HG03439 (cell line): ENCODE measurements at regions not wholly inside any gene's neighbourhood (a gene's known extent, or its start where the extent isn't known, plus 50 kb on each side); places are given as distances from the start of the nearest gene placed in this dataset.
"Not testable (repeated sequence)": the region's sequence is repeated elsewhere in the genome, so short reads cannot be mapped to it uniquely, and the experiment has no call there.

ENCODE experiments used
- ATAC-seq: cut with Tn5 transposase; IDR thresholded peaks from one replicate; pipeline ENCODE4 v1.9.1; 2021; ENCODE audit warnings: mild to moderate bottlenecking, moderate library complexity; ENCODE audit not compliant: unreplicated experiment

DNA sequence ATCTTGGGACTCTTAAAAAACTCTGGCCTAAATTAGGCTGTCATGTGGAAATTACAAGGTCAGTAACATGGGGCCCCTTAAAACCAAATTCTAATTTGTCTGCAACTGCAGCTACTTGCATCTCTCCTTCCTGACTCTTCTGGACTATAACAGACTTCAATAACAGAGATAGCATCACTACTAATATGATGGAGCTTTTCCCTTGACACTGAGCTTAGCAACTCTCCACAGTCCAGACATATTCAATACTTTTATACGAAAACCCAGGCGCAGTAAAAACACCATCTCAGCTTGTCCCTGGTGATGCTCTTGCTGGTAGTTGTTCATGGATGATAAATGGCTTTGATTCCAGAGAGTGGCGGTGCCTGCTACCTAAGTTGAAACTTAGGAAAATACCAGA lies 850.4 kb downstream of the STIM2 start:
- ATAC-seq = no peak

DNA sequence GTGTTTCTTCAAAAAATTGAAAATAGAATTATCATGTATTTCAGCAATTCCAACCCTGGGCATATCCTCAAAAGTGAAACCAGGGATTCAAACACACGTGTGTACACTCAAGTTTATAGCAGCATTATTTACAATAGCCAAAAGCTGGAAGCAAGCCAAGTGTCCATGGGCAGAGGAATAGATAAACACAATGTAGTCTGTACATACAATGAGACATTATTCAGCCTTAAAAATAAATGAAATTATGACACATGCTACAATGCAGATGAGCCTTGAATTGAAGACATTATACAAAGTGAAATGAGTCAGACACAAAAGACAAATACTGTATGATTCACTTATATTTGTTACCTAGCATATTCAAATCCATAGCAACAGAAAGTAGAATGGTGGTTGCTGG lies 853.4 kb downstream of the STIM2 start:
- no peak for ATAC-seq

DNA sequence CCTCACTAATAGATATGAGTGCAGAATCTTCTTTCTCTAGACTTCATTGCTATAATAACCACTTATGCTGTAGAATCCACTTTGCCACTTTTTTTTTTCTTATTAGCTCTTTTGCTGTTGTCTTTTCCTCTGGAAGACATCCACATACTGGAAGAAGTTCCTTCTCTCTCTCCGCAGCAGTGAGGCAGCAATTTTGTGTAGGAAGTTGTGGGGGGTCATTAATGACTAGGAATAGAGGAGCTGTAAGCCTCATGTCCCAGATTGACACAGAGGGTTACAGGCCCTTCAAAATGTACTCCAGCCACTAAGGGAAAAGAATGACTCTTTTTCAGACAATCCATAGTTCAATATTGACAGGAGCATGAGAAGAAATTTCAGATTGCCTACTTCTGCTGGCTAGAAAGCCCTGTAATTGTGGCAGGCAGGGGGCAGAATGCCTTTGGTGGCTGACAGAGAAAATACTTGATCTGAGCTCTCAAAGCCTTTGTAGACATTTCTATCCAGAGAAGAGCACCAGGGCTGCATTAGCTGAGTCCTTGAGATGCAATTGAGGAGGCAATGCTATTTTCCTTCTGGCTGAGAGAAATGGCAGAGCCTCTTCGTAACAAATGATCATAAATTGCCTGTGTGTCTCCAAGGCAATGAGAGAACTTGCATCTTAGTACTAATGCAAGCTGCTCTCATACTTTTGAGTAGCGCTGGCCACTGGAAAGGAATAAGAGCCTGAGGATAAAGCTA lies 856.2 kb downstream of the STIM2 start:
- no peak for ATAC-seq

DNA sequence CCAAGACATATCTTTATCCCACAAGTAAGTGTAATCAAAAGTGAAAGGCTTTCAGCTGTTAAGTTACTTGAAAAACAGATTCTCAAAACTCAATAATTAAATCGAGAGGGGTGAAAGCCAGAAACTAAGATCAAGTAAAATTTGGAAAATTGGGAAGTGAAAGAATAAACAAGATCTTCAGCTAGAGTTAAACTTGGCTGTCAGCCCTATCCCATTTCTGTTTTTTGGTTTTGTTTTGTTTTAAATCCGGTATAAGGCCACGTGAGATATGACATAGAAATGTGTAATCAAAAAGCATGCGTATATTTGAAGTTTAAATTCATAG lies 856.8 kb downstream of the STIM2 start:
- no peak for ATAC-seq

DNA sequence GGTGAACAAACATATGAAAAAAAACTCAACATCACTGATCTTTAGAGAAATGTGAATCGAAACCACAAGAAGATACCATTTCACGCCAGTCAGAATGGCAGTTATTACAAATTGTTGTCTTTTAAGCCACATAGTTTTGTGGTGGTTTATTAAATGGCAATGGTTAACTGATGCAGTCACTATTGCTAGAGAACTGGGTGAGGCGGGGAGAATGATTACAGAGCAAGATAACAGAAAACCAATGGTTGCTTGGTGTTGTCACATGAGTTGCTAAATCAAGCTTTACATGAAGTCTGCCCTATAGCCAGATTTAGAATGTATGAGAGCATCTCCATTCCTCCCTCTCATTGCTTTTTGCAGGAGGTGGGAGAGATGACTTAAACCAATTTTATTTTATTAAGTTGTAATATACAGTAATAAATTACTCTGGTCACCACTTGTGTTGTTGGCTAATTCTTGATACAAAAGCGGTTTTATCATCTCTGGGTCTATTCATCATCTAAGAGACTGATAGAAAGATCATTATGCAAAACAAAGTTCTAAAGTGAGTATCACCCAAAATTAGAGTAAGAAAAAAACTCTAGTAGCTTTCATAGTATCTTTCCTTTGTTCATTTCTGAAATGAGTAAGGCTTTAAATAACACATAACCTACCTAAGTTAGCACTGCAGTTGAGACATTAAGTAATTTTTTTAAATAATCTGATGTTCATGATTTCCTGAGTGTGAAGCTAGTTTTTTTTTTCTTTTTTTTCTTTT lies 859.5 kb downstream of the STIM2 start:
- ATAC-seq = no peak

DNA sequence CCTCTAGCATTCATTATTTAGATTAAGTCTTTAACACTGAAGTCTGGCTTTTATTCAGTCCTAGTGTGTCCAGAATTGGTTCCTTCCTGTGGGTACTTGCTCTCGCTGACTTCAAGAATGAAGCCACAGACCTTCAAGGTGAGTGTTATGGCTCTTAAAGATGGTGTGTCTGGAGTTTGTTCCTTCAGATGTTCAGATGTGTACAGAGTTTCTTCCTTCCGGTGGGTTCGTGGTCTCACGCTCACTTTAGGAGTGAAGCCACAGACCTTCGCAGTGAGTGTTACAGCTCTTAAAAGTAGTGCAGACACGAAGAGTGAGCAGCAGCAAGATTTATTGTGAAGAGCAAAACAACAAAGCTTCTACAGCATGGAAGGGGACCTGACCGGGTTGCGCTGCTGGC lies 860.6 kb downstream of the STIM2 start:
- no peak for ATAC-seq

DNA sequence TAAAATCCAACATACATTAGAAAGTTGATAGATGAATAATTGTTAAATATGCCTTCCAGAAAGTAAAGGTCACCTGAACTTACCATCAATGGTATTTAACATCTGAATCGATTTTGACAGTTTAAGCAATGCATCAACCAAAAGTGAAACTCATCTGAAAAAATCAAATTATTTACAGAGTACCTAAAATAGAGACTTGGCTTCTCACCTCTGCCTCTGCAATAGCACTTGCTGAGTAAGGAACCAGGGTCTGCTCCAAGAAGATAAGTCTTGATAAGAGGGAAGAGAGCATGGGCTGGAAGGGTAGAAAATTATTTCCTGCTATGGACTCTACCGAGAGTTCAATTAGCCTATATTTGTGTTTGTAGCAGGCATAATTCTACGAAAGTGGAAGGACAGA lies 868.3 kb downstream of the STIM2 start:
- no peak for ATAC-seq

DNA sequence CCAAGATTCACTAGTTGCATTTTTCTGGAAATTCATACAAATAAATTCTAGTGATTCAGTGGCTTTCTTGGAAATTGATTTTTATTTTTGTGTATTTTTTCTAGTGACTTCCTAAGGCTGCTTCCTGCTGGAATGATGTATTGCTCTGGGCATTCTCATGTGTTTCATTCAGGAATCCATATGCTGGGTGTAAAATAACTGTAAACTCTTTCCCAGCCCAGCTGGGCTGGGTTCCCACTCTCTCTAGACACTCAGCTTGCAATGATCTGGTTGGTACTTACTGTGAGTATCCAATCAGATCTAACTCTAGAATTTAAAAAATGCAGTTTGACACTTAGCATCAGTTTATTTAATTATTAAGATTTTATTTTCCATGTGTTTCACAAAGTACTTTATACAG lies 882.2 kb downstream of the STIM2 start:
- no peak for ATAC-seq

DNA sequence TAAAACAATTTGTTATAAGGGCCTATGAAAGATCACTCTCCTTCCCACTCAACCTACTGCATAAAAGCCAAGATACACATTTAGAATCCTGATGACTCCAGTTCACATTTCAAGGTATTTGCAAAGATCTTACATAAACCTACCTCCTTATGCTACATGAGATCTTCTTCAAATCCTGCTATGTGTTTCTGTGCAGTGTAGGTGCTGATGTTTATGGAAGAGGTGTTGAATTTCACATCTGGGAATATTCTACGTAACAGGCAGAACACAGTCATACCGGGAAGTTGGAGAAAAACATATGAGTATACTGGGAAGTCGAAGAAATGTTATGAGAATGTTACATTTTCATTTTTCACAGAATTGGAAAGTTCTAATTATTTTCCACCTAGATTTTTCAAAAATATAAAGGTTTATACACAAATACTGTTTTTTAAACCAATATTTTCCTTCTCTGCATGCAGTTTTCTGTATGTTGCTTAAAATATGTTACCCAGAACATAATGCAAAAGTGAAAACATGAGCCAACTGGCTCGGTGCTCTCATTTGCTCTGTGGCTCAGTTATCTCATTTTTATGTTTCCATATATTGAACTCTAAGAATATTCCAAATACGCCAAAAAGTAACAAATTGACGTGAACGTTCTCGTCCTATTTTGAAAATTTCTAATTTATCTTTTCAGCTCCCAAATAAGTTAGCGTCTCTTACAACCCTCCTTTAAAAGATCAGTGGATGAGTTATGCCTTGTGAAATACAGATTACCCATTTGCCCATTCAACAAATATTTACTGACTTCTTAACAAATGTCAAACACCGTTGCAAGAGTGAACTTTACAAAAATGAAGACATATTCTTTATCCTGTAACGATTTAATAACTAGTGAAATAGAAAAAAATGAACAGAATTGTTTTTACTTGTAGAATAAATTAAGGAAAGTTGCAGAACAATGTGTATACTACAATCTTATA lies 899.3 kb downstream of the STIM2 start:
- ATAC-seq = no peak

DNA sequence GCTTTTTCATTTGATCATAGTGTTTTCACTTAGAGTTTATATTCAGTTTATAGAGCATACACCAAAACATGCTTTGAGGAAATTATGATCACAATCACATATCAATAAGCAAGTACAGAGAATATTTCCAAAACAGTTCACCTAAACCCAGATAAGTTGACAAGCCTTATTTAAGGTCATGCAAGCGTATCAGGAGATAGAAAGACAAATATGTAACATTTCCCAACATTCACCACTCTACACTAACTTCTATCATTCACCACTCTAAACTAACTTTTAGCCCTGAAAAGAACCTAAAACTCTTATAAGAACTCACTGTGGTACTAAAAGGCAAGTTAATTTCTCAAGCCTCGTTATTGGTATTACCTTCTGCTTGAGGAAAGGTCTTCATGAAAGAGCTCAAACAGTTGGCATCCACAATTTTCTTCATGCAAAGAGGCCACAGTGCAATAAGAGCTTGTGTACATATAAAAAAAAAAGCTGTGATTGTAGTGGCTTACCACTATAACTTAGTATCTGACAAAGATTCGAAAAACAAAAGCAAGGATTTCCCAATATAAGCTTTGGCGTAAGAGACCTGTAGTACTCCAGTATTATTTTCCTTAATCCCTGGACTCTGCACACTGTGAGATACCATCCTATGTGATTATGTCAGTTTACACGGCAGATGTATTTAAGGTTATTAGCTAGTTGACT lies 903.3 kb downstream of the STIM2 start:
- no peak for ATAC-seq

DNA sequence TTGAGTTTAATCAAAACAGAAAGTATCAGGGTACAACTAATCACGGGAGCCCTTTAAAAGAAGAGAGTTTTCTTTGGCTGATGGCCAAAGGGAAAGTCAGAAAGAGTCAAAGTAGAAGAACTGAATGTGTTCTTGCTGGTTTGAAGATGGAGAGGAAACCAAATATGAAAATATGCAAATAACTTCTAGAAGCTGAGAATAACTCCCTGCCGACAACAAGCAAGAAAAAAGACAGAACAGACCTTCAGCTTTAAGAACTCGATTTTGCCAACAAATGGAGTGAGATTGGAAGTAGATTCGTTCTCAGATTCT lies 903.8 kb downstream of the STIM2 start:
- no peak for ATAC-seq

DNA sequence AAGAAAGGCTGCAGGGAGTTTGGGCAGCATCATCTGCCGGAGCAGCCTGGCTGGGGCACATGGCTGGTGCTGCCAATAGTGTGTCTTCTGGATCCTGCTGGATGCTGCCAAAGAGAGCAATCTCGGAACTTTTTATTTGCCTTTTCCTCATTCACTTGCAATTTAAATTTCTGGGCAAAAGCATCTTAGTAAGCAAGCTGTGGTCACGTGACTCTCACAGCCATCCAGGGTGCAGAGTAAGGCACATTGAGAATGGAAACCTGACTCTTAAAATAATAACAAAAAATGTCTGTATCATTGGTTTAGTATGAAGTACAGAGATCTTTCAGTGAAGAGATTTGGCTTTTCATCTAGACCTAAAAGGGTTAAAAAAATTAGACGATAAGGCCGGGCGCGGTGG lies 910.3 kb downstream of the STIM2 start:
- no peak for ATAC-seq

DNA sequence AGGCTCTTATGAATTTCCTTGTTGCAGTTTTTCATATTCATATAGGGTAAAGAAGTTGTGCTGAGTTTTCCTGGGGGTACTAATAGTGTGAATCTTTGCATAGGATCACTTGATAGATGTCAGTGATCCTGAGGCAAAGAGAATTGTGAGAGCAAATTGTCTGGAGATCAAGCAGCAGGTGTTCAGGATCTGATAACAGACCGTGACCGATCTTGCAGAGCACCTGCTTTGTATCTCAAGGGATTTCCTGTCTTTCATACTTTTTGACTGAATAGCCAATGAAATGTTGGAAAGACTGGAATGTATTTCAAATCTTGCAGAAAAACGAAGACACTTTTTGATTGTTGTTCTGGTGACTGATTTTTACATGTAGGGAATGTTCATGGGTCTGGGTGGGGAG lies 914.5 kb downstream of the STIM2 start:
- no peak for ATAC-seq

DNA sequence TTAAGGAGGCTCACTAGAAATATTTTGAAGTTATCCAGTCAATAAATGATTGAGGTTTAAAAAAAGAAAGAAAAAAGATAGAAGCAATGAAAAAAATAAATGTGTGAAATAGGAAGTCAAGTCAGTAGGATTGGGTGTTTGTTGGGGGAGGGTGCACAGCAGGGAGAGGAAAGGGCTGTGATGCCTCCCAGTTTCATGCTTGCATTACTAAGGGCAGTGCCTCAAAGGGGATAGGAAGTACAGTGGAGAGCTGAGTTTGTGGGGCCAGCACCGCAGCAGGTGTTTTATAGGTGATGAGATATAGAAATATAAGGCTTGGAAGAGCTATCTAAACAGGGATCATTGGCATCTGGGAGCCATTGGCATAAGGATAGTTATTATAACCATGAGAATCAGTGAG lies 919.2 kb downstream of the STIM2 start:
- no peak for ATAC-seq

DNA sequence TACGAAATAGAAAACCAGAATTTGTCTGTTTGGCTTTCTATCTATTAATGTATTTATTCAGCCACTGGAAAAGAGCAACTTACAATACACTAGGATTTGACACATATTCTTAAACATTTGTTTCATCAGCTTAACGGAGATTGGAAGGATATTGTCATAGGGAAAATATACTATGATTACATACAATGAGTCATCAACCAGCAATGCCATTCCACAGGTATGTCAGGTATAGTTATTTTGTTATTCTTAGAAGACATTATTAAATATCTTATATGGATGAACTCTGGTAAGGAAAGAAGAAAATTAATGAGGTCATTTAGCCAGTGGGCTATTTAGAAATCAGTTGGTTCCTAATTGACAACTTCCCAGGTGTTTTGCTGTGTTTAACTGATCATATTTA lies 926.6 kb downstream of the STIM2 start:
- no peak for ATAC-seq

DNA sequence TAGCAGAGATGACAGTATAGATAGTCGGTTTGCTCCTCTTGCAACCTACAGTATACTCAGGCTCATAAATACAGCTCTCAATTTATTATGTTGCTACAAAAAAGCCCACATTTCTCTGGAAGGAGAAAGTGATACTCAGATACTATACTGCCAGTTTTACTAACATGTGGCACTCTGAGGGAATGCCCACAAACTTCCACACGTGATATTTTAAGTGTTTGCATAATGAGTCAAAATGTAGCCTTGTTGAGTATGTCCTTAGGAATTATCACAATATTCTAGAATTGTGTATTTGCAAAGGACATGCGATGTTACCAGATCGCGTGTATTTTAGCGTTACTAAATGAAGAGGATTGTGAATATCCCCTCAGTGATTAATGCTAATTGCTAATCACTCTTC lies 929.1 kb downstream of the STIM2 start:
- no peak for ATAC-seq

DNA sequence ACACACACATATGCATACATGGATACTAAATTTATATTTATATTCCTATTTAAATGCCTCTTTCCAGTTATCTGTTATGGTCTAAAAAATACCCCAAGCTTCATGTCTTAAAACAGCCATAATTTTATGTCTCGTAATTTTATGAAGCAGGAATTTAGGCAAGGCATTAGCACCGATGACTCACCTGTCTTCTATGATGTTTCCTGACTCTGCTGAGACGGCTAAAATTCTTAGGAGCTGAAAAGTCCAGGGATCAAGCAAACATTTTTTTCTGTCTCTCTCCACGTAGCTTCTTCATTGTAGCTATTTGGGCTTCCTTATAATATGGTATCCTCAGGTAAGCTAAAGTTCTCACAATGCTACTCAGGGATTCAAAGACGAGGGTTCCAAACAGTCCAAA lies 930.3 kb downstream of the STIM2 start:
- no peak for ATAC-seq

DNA sequence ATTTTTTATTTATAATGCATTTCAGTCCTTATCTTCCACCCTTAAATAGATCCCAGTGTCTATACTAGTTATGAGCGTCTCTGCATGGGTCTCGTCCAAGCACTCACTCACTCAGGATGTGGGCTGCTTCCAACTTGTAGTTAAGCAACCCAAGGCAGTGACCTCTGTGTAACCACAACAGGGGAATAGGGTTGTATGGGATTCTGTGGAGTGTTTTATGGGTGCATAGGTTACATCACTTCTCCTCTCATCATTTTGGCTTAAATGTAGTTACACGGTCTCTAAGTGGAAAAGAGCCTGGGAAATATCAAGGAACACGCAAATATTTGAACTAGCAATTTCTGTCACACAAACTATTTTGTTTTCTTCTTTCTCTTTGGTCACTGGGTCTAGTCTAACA lies 931.0 kb downstream of the STIM2 start:
- ATAC-seq = no peak

DNA sequence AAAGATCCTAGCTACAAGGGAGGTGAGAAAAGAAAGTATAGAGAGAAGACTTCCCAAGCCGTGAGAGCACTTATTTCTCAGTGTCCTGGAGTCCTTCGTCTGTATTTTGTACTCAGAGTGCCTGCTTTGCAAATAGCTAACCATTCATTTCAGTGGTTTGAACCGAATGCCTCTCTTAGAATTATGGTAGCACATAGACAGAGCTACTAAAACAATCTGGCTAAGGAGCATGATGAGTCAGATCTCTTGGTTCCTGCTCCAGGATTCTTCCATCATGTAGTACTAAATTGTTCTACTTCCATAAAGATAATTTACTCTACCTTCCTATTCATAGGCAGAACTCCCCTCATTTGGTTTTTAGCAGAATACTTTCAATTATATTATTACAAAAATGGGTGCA lies 946.6 kb downstream of the STIM2 start:
- no peak for ATAC-seq

DNA sequence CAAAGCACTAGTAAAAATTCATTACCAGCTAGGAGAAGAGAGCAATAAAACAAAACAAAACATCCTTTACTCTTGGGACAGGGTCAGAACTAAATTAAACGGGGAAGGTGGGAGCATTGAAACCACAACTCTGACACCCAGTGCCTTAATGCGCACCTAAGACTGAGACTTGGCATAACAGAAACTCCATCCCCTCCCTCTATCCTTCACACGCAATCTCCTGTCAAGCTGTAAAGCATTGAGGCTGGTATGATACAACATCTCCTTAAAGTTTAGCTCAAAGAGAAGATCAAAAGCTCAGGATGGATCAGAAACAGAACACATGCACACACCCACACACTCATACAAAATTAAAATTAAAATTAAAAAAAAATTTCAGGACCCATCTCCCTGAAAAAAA lies 951.3 kb downstream of the STIM2 start:
- no peak for ATAC-seq

DNA sequence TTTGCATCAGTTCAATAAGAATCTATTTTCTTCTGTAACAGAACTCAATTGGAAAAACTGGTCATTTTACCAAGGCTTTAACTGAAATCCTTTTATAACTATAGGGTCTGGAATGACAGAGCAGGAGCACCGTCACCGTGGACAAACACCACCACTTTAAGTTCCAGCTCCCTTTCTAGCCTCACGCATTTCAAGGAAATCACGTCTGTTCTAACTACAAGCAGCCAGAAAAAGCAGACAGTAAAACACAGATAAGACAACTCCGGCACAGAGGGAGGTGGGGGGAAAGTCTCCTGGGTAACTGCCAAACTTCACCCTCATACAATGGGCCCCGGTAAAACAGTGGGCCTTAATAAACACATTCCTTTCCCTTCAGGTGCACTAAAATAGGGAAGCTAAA lies 952.6 kb downstream of the STIM2 start:
- not testable (repeated sequence) for ATAC-seq
